ENCODE measurements at regions not wholly inside any gene's neighbourhood (a gene's known extent, or its start where the extent isn't known, plus 50 kb on each side); places are given as distances from the start of the nearest gene placed in this dataset.

DNA sequence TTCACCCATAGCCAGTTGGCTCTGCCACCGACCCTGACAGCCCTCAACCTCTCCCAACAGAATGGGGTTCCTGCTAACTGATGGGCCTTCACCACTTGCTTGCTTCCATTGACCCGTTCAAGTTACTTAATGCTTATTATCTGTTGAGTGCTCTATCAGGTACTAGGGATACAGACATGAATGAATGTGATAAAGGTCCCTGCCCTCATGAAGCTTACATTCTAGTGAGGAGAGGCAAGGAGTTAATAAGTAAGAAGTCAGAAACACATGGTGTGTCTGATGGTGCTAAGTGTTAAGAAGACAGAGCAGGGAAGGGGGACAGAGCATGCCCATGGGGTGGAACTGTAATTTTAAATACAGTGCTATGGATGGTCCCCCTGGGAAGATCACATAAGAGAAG is 107.5 kb upstream of the JUN start:
- ATAC-seq, result no peak
- Histone ChIP-seq H3K4me3 (no peak overlapping the region), H3K36me3 (no peaks in the 10 kb centered on the region), H3K4me1 (peaks cover 0 to 8% (median 0%) of the 10 kb centered on the region in 4 donors), H3K9me3 (no peaks in the 10 kb centered on the region), H3K27ac (no peak overlapping the region), H3K27me3 (no peaks in the 10 kb centered on the region)
- TF ChIP-seq, protein P1, sequence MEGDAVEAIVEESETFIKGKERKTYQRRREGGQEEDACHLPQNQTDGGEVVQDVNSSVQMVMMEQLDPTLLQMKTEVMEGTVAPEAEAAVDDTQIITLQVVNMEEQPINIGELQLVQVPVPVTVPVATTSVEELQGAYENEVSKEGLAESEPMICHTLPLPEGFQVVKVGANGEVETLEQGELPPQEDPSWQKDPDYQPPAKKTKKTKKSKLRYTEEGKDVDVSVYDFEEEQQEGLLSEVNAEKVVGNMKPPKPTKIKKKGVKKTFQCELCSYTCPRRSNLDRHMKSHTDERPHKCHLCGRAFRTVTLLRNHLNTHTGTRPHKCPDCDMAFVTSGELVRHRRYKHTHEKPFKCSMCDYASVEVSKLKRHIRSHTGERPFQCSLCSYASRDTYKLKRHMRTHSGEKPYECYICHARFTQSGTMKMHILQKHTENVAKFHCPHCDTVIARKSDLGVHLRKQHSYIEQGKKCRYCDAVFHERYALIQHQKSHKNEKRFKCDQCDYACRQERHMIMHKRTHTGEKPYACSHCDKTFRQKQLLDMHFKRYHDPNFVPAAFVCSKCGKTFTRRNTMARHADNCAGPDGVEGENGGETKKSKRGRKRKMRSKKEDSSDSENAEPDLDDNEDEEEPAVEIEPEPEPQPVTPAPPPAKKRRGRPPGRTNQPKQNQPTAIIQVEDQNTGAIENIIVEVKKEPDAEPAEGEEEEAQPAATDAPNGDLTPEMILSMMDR (IDR thresholded peaks at IDR 0.05), result no peak
- no peak for TF ChIP-seq POLR2A (IDR thresholded peaks at IDR 0.05)
- DNase-seq, result no peak
- 100% methylated on average over 2 of the region's 2 CpGs for WGBS (ENCODE audit: insufficient coverage, low coverage, low lambda C conversion rate, missing lambda C conversion rate)
- intact Hi-C loops (cut with DNase I), result loop anchor here in 1 of 2 donors (10.0 kb wide), 1 partner anchor 153 kb away; no protein-coding TSS in a partner anchor

DNA sequence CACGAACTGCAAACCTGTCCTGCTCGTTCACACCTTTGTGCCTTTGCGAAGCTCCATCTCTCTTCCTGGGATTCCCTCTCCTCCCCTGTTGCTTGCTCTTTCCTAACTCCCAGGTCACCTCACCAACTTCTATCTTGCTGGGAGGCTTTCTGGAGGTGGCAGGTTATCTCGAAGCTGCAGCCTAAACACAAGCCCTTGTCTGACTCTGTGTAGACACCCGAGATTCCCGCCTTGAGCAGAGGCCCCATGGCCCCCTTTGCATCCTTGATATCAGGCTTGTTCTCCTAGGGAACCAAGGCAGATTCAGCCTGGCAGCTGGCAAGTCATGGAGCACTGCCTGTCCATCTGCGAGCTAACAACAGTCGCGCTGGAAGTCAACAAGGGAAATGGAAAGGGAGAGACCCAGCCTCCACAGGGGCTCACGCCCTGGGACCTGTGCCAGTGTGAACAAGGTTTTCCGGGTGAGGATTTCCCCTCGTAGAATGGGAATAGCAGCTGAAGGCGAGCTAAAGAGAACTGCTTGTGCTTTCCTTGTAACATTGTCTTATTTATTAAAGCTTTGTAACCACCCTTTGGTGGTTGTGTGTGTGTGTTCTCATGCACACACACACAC is 109.5 kb upstream of the JUN start:
- Histone ChIP-seq H3K36me3 (no peaks in the 10 kb centered on the region), H3K27ac (no peak overlapping the region), H3K4me3 (no peak overlapping the region), H3K9me3 (no peaks in the 10 kb centered on the region), H3K27me3 (no peaks in the 10 kb centered on the region), H3K4me1 (no peaks in the 10 kb centered on the region)
- TF ChIP-seq, protein P1 (IDR thresholded peaks at IDR 0.05), result no peak
- TF ChIP-seq POLR2A (IDR thresholded peaks at IDR 0.05), result no peak
- peak; percentile 23 to 64 (median 55) for ATAC-seq
- DNase-seq, result no peak
- WGBS (ENCODE audit: insufficient coverage, low coverage, low lambda C conversion rate, missing lambda C conversion rate), result 56% methylated on average over 10 of the region's 13 CpGs
- intact Hi-C loops (cut with DNase I), result loop anchor here in 1 of 2 donors (10.0 kb wide), 1 partner anchor 151 kb away; no protein-coding TSS in a partner anchor

DNA sequence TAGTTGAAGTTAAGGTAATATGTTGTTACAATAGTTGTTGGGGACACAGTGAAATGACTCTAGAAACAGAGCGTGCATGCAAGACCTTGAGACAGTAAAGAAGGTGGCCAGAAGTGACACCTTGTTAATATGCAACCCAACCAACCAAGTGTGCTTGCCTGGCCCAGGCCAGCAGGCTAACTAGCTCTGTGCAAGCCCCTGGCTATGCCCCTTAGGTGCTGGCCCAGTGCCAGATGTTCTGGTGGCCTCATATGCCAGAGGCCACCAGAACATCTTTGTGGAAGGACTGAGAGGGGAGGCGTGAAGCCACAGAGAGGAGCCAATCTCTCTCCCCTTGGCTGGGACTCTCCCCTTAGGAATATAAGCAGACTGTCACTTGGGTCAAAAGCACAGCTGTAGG is 111.2 kb upstream of the JUN start:
- no peaks in the 10 kb centered on the region for H3K9me3 ChIP-seq
- peaks cover 0 to 15% (median 2%) of the 10 kb centered on the region in 4 donors for H3K4me1 ChIP-seq
- WGBS (ENCODE audit: insufficient coverage, low coverage, low lambda C conversion rate, missing lambda C conversion rate), result 90% methylated on average over 2 of the region's 2 CpGs
- no peaks in the 10 kb centered on the region for H3K36me3 ChIP-seq
- intact Hi-C loops (cut with DNase I), result loop anchor here in 1 of 2 donors (10.0 kb wide), 1 partner anchor 150 kb away; no protein-coding TSS in a partner anchor
- H3K4me3 ChIP-seq, result no peak overlapping the region
- TF ChIP-seq POLR2A (IDR thresholded peaks at IDR 0.05), result no peak
- TF ChIP-seq, protein P1 (IDR thresholded peaks at IDR 0.05), result no peak
- no peak overlapping the region for H3K27ac ChIP-seq
- ATAC-seq (no peak), DNase-seq (peak in 1 of 3 donors; percentile 40)
- no peaks in the 10 kb centered on the region for H3K27me3 ChIP-seq

DNA sequence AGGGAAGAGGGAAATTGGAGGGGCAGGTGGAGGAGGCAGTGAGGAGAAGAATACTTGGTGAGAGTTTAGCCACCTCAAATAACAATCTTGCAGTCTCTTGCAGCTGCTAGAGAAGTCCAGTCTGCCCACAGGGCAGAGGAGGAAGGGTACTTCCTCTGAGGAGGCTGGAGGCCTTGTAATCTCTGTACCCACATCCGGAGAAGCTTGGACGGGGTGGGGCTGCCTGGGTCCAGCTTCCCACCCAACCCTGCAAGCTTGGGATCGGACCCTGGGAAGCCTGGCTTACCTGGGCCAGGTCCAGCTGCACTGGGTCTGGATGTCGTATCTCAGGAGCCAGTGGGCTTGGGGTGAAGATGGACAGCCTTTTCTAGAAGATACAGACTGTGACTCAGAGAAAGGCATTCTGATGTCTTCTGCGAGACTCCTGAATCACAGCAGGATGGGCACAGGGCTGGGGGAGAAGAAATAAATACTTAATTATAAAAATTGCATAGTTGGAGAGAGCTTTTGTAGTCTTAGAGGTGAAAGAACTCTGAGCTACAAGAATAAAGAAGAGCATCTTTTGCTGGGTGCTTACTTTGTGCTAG is 111.8 kb upstream of the JUN start:
- Histone ChIP-seq H3K27ac (no peak overlapping the region), H3K4me1 (peaks cover 0 to 15% (median 2%) of the 10 kb centered on the region in 4 donors), H3K9me3 (no peaks in the 10 kb centered on the region), H3K36me3 (no peaks in the 10 kb centered on the region), H3K4me3 (no peak overlapping the region), H3K27me3 (no peaks in the 10 kb centered on the region)
- intact Hi-C loops (cut with DNase I), result loop anchor here in 1 of 2 donors (10.0 kb wide), 1 partner anchor 149 kb away; no protein-coding TSS in a partner anchor
- peak; percentile 6 to 31 (median 24) for ATAC-seq
- WGBS (ENCODE audit: insufficient coverage, low coverage, low lambda C conversion rate, missing lambda C conversion rate), result 100% methylated on average over 2 of the region's 5 CpGs
- DNase-seq, result no peak
- TF ChIP-seq, protein P1 (IDR thresholded peaks at IDR 0.05), result no peak
- no peak for TF ChIP-seq POLR2A (IDR thresholded peaks at IDR 0.05)
